ENCODE measurements at regions not wholly inside any gene's neighbourhood (a gene's known extent, or its start where the extent isn't known, plus 50 kb on each side); places are given as distances from the start of the nearest gene placed in this dataset.

GRCh38 chr11:128355558-128355957, 231.8 kb downstream of the ETS1 start:
- no peak for TF ChIP-seq CTCF (conservative IDR thresholded peaks at IDR 0.05; ENCODE audit: low read length)
- no peak for TF ChIP-seq EZH2phosphoT487 (IDR thresholded peaks at IDR 0.05; ENCODE audit: borderline replicate concordance)
